Dedifferentiated amniotic fluid mesenchymal stem cell (primary cell): ENCODE measurements at regions not wholly inside any gene's neighbourhood (a gene's known extent, or its start where the extent isn't known, plus 50 kb on each side); places are given as distances from the start of the nearest gene placed in this dataset.

ENCODE experiments used
- DNase-seq: peaks from one replicate; pipeline ENCODE4 v3.0.0-alpha.2; 2016; ENCODE audit errors: extremely low spot score

GRCh38 chr22:22038178-22038880 is 55.7 kb upstream of the TOP3B start:
- DNase-seq, result no peak

DNA sequence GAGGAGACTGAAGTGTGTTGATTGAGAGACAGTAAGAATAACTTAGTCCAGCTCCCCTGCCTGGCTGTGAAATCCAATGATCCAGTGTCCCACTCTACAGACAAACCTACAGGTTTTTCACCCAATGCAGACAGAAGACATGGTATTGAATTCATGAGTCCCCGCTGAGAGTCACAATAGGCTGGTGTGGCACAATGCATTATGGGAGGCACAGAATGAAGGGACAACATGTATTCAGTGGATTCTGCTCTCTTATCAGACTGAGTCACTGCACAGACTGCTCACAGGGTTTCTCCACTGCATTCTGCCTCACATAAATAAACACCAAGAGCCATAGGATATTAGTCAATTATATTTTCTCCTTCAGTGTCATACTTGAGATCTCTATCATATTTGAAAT is 55.2 kb upstream of the TOP3B start:
- peak; percentile 43 for DNase-seq

- no peak for DNase-seq
Measured at GRCh38 chr22:22037229-22037628, 54.6 kb upstream of the TOP3B start.

- no peak for DNase-seq
Measured at GRCh38 chr22:22036588-22036987, 54.0 kb upstream of the TOP3B start.

- DNase-seq, result no peak
Measured at GRCh38 chr22:22035771-22036314, 53.3 kb upstream of the TOP3B start.

DNA sequence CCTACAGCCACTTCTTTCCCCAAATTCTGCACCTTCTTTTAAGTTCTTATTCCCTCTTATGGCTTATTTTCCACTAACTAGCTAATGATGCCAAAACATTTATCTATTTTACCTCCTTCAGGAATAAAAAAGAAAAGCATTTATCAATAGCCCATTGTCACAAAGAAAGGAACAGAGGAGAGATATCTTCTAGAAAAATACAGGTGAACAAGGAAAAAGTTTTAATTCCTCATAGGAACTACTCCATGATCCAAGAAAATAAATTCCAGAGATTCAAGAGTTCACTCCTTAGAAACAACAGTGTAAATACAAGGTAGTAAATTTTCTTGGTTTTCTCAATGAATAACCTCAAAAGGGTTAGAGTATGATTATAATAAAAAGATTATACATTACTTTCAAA is 52.6 kb upstream of the TOP3B start:
- DNase-seq, result no peak

DNA sequence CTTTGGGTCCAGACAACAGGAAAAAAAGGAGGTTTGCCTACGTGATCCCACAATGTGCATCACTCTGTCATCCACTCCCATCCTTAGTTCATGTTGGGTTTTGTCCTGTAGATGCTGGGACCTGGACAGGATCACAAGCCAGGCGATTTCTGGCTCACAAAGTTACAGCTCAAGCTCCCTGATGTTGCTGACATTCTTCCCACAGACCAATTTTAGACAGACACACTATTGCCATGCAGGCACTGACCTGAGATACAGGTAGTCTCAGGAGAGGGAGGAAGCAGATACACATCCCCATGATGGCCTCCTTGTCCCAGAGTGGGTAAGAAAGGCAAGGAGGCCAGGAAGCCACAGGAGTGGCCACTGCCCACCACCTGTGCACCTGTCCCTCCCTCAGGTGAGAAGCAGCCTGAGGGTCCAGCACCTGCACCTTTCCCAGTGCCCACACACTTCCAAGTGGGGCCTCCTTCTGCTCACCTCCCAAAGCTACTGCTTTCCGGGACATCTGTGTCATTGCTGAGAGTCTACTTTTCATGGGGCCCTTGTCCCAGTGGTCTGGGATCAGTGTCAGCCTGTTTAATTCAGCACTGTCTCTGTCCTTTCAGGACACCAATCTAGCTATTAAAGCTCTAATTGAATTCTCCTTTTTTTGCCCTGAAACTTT is 52.0 kb upstream of the TOP3B start:
- DNase-seq, result no peak

GRCh38 chr22:22033803-22034468 is 51.3 kb upstream of the TOP3B start:
- no peak for DNase-seq

DNA sequence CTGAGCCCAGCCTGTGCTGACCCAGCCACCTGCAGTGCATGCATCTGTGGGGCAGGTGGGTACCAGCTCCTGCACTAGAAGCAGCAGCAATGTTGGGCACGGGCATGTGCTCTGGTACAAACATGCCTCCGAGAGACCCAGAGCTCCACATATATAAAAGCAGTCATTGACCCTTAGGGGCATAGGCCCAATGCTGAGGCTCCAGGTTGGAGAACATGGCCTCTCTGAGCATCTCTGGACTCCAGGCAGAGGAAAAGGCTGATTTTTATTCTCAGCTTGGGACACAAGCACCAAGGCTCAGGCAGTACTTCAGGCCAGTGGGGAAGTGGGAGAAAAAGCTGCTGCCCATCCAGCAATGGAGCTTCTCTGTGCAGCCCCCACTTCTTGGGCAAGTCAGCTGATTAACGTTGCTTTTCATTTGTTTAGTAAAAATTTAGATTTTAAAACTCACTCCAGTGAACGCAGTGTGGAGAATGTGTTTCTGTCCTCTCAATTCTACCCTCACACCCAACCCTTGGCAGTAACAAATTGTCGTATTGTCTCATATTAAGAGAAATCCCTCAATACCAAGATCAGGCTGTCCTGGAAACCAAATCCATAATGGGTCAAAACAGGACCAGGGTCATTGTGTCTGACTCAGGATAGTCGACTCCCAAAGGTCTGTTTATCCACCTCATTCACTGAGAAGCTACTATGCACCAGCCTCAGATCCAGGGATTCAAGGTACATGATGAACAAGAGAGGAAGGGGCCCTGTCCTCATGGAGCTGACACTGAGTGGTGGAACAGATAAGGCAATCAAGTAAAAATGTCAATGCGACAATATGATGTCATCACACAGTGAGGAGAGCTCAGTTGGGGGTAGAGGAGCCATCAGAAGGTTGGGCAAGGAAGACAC is 50.6 kb upstream of the TOP3B start:
- no peak for DNase-seq

DNA sequence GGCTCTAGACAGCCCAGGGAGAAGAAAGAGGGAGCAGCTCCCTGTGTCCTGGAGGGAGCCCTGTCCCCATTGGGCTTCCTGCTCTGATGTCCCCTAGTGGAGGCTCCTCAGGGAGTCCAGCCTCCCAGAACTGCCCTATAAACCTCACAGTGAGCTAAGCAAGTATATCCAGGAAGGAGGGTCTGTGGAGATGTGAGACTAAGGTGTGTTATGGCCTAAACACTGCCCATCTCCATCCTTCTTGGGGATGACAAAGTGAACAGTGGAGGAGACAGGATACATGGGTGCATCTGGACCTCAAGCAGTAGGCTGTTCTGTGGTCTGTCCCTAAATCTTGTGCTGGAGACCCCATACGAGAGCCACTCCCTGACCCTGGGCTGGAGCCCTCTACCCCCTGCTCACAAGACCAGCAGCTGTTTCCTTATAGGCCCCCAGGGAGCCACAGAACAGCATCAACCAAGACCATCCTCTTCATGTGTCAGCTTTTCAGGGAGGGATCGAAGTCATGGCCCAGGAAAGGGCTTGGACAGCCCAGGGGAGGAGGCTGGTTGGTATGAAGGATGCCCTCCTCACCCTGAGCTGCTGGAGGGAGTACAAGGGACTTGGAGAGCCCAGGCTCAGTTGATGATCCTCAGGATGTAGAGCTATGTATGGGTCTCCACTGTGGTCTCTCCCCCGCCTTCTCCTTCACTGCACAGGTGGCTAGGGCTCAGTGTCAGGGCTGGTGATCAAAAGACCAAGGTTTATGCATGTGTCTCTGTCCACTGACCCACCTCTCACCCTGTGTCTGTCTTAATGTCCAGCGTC is 49.7 kb upstream of the TOP3B start:
- DNase-seq, result no peak
